Mammary epithelial cell (primary cell): ENCODE measurements at regions not wholly inside any gene's neighbourhood (a gene's known extent, or its start where the extent isn't known, plus 50 kb on each side); places are given as distances from the start of the nearest gene placed in this dataset.

Experiments
- EZH2 ChIP-seq: IDR thresholded peaks from 2 replicates; pipeline ENCODE4 v1.6.1; 2012; ENCODE audit warnings: low read length, inconsistent platforms, borderline replicate concordance
- TF ChIP-seq, protein P1 (sequence below), 2 donors: IDR thresholded peaks in 1 of 2; conservative IDR thresholded peaks in 1 of 2; 2 replicates each; pipeline ENCODE4 v1.5.1; 2011 to 2012; ENCODE audit warnings: inconsistent platforms in 2 of 2, low read length in 2 of 2, mild to moderate bottlenecking in 2 of 2, control low read depth in 1 of 2, low read depth in 1 of 2; ENCODE audit not compliant: insufficient read depth in 1 of 2; ENCODE audit errors: extremely low read depth in 1 of 2

DNA sequence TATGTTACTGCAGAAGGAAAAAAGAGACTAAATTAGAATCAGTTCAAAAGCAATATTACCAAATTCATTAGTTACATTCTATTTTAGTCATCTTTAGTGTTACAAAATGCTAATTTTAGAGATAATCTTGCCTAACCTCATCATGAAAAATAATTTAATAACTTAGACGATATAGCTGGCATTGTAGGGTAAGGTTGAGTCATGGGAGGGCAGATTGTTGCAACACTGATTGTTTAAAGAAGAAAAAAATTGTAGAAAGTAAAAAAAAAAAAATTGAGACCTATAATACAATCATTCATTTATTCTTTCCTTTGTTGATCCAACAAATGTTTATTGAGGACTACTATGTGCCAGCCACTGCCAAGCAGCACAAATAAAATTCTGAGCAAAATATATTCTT is 330.9 kb downstream of the GBA3 start:
- TF ChIP-seq, protein P1, sequence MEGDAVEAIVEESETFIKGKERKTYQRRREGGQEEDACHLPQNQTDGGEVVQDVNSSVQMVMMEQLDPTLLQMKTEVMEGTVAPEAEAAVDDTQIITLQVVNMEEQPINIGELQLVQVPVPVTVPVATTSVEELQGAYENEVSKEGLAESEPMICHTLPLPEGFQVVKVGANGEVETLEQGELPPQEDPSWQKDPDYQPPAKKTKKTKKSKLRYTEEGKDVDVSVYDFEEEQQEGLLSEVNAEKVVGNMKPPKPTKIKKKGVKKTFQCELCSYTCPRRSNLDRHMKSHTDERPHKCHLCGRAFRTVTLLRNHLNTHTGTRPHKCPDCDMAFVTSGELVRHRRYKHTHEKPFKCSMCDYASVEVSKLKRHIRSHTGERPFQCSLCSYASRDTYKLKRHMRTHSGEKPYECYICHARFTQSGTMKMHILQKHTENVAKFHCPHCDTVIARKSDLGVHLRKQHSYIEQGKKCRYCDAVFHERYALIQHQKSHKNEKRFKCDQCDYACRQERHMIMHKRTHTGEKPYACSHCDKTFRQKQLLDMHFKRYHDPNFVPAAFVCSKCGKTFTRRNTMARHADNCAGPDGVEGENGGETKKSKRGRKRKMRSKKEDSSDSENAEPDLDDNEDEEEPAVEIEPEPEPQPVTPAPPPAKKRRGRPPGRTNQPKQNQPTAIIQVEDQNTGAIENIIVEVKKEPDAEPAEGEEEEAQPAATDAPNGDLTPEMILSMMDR (conservative IDR thresholded peaks at IDR 0.05 in 1 of 2, IDR thresholded peaks at IDR 0.05 in 1 of 2; ENCODE audit: extremely low read depth in 1 of 2, insufficient read depth in 1 of 2, low read depth in 1 of 2, low read length in 2 of 2) = no peak
- no peak for TF ChIP-seq EZH2
